ENCODE measurements at regions not wholly inside any gene's neighbourhood (a gene's known extent, or its start where the extent isn't known, plus 50 kb on each side); places are given as distances from the start of the nearest gene placed in this dataset.
A peak's percentile ranks its signal among the peaks of the same experiment; 100 is the strongest.
"Not testable (repeated sequence)": the region's sequence is repeated elsewhere in the genome, so short reads cannot be mapped to it uniquely, and the experiment has no call there.

- DNase-seq = not testable (repeated sequence)
Observed at GRCh38 chr4:137733174-137734141, 201.2 kb upstream of the PCDH18 start.

GRCh38 chr4:137722910-137723309 lies 190.6 kb upstream of the PCDH18 start:
- no peak for DNase-seq

GRCh38 chr4:137711502-137711901 lies 179.2 kb upstream of the PCDH18 start:
- no peak for DNase-seq

GRCh38 chr4:137707626-137708025 lies 175.3 kb upstream of the PCDH18 start:
- DNase-seq = no peak

- DNase-seq = no peak
Observed at GRCh38 chr4:137707102-137707620, 174.9 kb upstream of the PCDH18 start.

- peak; percentile 10 for DNase-seq
Observed at GRCh38 chr4:137705171-137705783, 173.0 kb upstream of the PCDH18 start.

- no peak for DNase-seq
Observed at GRCh38 chr4:137703195-137703594, 170.9 kb upstream of the PCDH18 start.

GRCh38 chr4:137702512-137702911 lies 170.2 kb upstream of the PCDH18 start:
- no peak for DNase-seq

GRCh38 chr4:137701401-137701800 lies 169.1 kb upstream of the PCDH18 start:
- DNase-seq = no peak

GRCh38 chr4:137700751-137701150 lies 168.5 kb upstream of the PCDH18 start:
- no peak for DNase-seq

GRCh38 chr4:137700072-137700471 lies 167.8 kb upstream of the PCDH18 start:
- no peak for DNase-seq

- no peak for DNase-seq
Observed at GRCh38 chr4:137694138-137694537, 161.8 kb upstream of the PCDH18 start.

- no peak for DNase-seq
Observed at GRCh38 chr4:137693641-137694040, 161.3 kb upstream of the PCDH18 start.

GRCh38 chr4:137692205-137692604 lies 159.9 kb upstream of the PCDH18 start:
- no peak for DNase-seq

- DNase-seq = no peak
Observed at GRCh38 chr4:137688651-137689050, 156.4 kb upstream of the PCDH18 start.

- DNase-seq = no peak
Observed at GRCh38 chr4:137685357-137685756, 153.1 kb upstream of the PCDH18 start.

GRCh38 chr4:137681081-137681480 lies 148.8 kb upstream of the PCDH18 start:
- no peak for DNase-seq

GRCh38 chr4:137678796-137679195 lies 146.5 kb upstream of the PCDH18 start:
- DNase-seq = no peak

GRCh38 chr4:137677863-137678262 lies 145.6 kb upstream of the PCDH18 start:
- DNase-seq = no peak

- DNase-seq = no peak
Observed at GRCh38 chr4:137676357-137676998, 144.2 kb upstream of the PCDH18 start.

GRCh38 chr4:137674066-137674465 lies 141.8 kb upstream of the PCDH18 start:
- no peak for DNase-seq

GRCh38 chr4:137668885-137669545 lies 136.7 kb upstream of the PCDH18 start:
- DNase-seq = no peak

- DNase-seq = no peak
Observed at GRCh38 chr4:137664416-137664815, 132.1 kb upstream of the PCDH18 start.

All from midbrain (tissue), 1 donor.